K562 (cell line): ENCODE measurements at regions not wholly inside any gene's neighbourhood (a gene's known extent, or its start where the extent isn't known, plus 50 kb on each side); places are given as distances from the start of the nearest gene placed in this dataset.

Experiments used
- ATAC-seq: fragments of 200-7000 bp; cut with Tn5 transposase; 3 replicates; pipeline ENCODE4 v1.9.1; 2020; ENCODE audit warnings: moderate library complexity
- BruUV-seq: library from RNA; stranded (reverse); fragments of 400-500 nt; replicated peaks from 2 replicates; lab custom pipeline; 2021; lab: Mats Ljungman, UMichigan
- CTCF ChIA-PET: fragments of 300-600 bp; formaldehyde crosslinking; extraction: SDS; loops from one replicate; lab custom pipeline; 2021; ENCODE audit warnings: low intra/inter-chr PET ratio; lab: Yijun Ruan, JAX
- POLR2A ChIA-PET: fragments of 300-600, 350-650 bp; sonication (Branson Sonifier 250); formaldehyde crosslinking; extraction: SDS; loops from one replicate; lab custom pipeline; 2021; ENCODE audit warnings: antibody characterized with exemption, inconsistent platforms; lab: Yijun Ruan, JAX
- DNase-seq, 4 experiments: peaks; one replicate each; pipeline versions ENCODE4 v3.0.0 to v3.0.0-alpha.2; 2011 to 2018; ENCODE audit warnings: low spot score in 3 of 4, mixed read lengths in 3 of 4; ENCODE audit errors: extremely low read depth in 1 of 4
- FAIRE-seq: peaks from 2 replicates; lab custom pipeline; 2011; peaks lifted over from hg19 to GRCh38; lab: Jason Lieb, UNC
- H2AFZ ChIP-seq: 2 replicates; pipeline ENCODE4 v1.6.0; 2011; ENCODE audit warnings: low read depth, low read length, control low read depth, inconsistent platforms
- H3K27ac ChIP-seq: fragments of 200-600 bp; 3 replicates; pipeline ENCODE4 v1.8.0; 2011; ENCODE audit warnings: low read depth, mild to moderate bottlenecking, control low read depth, inconsistent platforms, low read length, moderate library complexity, mixed read lengths; ENCODE audit errors: extremely low read depth
- H3K27me3 ChIP-seq, 2 experiments: fragments of 300-600 bp in 1 of 2; 2 replicates in 1 of 2; 3 replicates in 1 of 2; pipeline versions ENCODE4 v1.6.0 to v1.8.0; 2011; ENCODE audit warnings: inconsistent platforms in 2 of 2, low read length in 2 of 2, mild to moderate bottlenecking in 1 of 2, mixed read lengths in 1 of 2, moderate library complexity in 1 of 2; ENCODE audit not compliant: control insufficient read depth in 2 of 2, insufficient read depth in 2 of 2
- H3K36me3 ChIP-seq: fragments of 300-600 bp; 3 replicates; pipeline ENCODE4 v1.8.0; 2011; ENCODE audit warnings: mild to moderate bottlenecking, low read length, inconsistent platforms; ENCODE audit not compliant: control insufficient read depth, insufficient read depth
- H3K4me1 ChIP-seq, 2 experiments: fragments of 200-600 bp in 1 of 2; replicated peaks in 1 of 2; 2 replicates in 1 of 2; 3 replicates in 1 of 2; pipeline versions ENCODE4 v1.5.1 to v1.8.0; 2011; ENCODE audit warnings: inconsistent platforms in 2 of 2, low read length in 2 of 2, mild to moderate bottlenecking in 1 of 2, mixed read lengths in 1 of 2, moderate library complexity in 1 of 2; ENCODE audit not compliant: control insufficient read depth in 2 of 2, insufficient read depth in 2 of 2
- H3K4me2 ChIP-seq: 2 replicates; pipeline ENCODE4 v1.6.1; 2011; ENCODE audit warnings: low read length, control low read depth, inconsistent platforms, mixed read lengths; ENCODE audit not compliant: insufficient read depth
- H3K4me3 ChIP-seq: fragments of 200-600 bp; sonication (generic), shearing (Covaris generic); 2 replicates; pipeline ENCODE4 v1.5.1; 2016; ENCODE audit warnings: control low read depth, inconsistent platforms
- H3K79me2 ChIP-seq: fragments of 200-600 bp; 3 replicates; pipeline ENCODE4 v1.8.0; 2011; ENCODE audit warnings: low read length, inconsistent platforms; ENCODE audit not compliant: control insufficient read depth, insufficient read depth
- H3K9ac ChIP-seq, 2 experiments: 2 replicates each; pipeline versions ENCODE4 v1.6.0 to v1.6.1; 2011; ENCODE audit warnings: low read depth in 2 of 2, low read length in 2 of 2, control low read depth in 1 of 2, inconsistent platforms in 1 of 2, mild to moderate bottlenecking in 1 of 2, mixed read lengths in 1 of 2; ENCODE audit not compliant: insufficient read depth in 1 of 2
- H3K9me1 ChIP-seq: one replicate; pipeline ENCODE4 v1.6.0; 2011; ENCODE audit warnings: inconsistent platforms, mild to moderate bottlenecking, low read length, moderate library complexity; ENCODE audit not compliant: control insufficient read depth, insufficient read depth
- H3K9me3 ChIP-seq: replicated peaks from 2 replicates; pipeline ENCODE4 v1.5.1; 2011; ENCODE audit warnings: low read depth, low read length, inconsistent platforms; ENCODE audit not compliant: control insufficient read depth, insufficient read depth
- H4K20me1 ChIP-seq: replicated peaks from 2 replicates; pipeline ENCODE4 v1.6.1; 2011; ENCODE audit warnings: low read length, inconsistent platforms, mixed read lengths; ENCODE audit not compliant: control insufficient read depth, insufficient read depth
- BRD9 ChIP-seq: fragments of 450-650 bp; IDR thresholded peaks from 2 replicates; pipeline ENCODE4 v1.6.1; 2018; ENCODE audit warnings: low read depth; ENCODE audit not compliant: partially characterized antibody
- CBFA2T3 ChIP-seq: fragments of 450-650 bp; IDR thresholded peaks from 2 replicates; pipeline ENCODE4 v1.6.1; 2017
- CSDE1 ChIP-seq, 2 experiments: fragments of 450-650 bp; IDR thresholded peaks; 2 replicates each; pipeline ENCODE4 v1.6.1; 2016; ENCODE audit warnings: mild to moderate bottlenecking in 1 of 2
- CTBP1 ChIP-seq: fragments of 450-650 bp; IDR thresholded peaks from 2 replicates; pipeline ENCODE4 v1.6.1; 2016; ENCODE audit warnings: borderline replicate concordance
- E2F5 ChIP-seq: sonication (generic); formaldehyde crosslinking; IDR thresholded peaks from 2 replicates; pipeline ENCODE4 v1.8.0; 2022; ENCODE audit warnings: mild to moderate bottlenecking, missing genetic modification reagents
- HSF4 ChIP-seq: fragments of 250-450 bp; sonication (Bioruptor Pico); IDR thresholded peaks from 2 replicates; pipeline ENCODE4 v2.1.2; 2022; ENCODE audit warnings: mild to moderate bottlenecking, moderate library complexity, borderline replicate concordance
- KLF13 ChIP-seq: fragments of 450-650 bp; IDR thresholded peaks from 2 replicates; pipeline ENCODE4 v1.6.1; 2016; ENCODE audit warnings: missing genetic modification characterization, low read depth, mild to moderate bottlenecking, missing compliant biosample characterization, moderate library complexity, borderline replicate concordance
- KLF6 ChIP-seq: fragments of 250-450 bp; sonication (Bioruptor Pico); IDR thresholded peaks from 2 replicates; pipeline ENCODE4 v1.4.0; 2020; ENCODE audit warnings: mild to moderate bottlenecking, moderate library complexity, borderline replicate concordance
- LARP7 ChIP-seq: fragments of 450-650 bp; IDR thresholded peaks from 2 replicates; pipeline ENCODE4 v1.6.1; 2016
- NFE2 ChIP-seq: IDR thresholded peaks from 2 replicates; pipeline ENCODE4 v1.6.1; 2014; ENCODE audit warnings: antibody characterized with exemption, low read depth
- RBM25 ChIP-seq: fragments of 200-400 bp; formaldehyde crosslinking; IDR thresholded peaks from 2 replicates; pipeline ENCODE4 v1.6.1; 2018; ENCODE audit warnings: low read length, low read depth, moderate library complexity; ENCODE audit not compliant: severe bottlenecking
- SOX6 ChIP-seq: fragments of 450-650 bp; IDR thresholded peaks from 2 replicates; pipeline ENCODE4 v1.6.1; 2014; ENCODE audit warnings: mild to moderate bottlenecking
- TAF7 ChIP-seq: fragments of 450-650 bp; IDR thresholded peaks from 2 replicates; pipeline ENCODE4 v1.6.1; 2016; ENCODE audit warnings: missing genetic modification characterization, missing compliant biosample characterization
- THRAP3 ChIP-seq: fragments of 450-650 bp; IDR thresholded peaks from 2 replicates; pipeline ENCODE4 v1.6.1; 2016; ENCODE audit warnings: mild to moderate bottlenecking, inconsistent platforms, borderline replicate concordance
- ZNF12 ChIP-seq: sonication (generic); formaldehyde crosslinking; IDR thresholded peaks from 2 replicates; pipeline ENCODE4 v1.4.0; 2020; ENCODE audit warnings: mild to moderate bottlenecking, missing genetic modification reagents
- ZNF584 ChIP-seq: fragments of 200-800 bp; sonication (Bioruptor generic); IDR thresholded peaks from 2 replicates; pipeline ENCODE4 v1.6.1; 2016; ENCODE audit warnings: low read depth, mild to moderate bottlenecking, missing genetic modification characterization, missing compliant biosample characterization
- ZNF77 ChIP-seq: fragments of 250-450 bp; sonication (Bioruptor Pico); IDR thresholded peaks from 2 replicates; pipeline ENCODE4 v1.5.0; 2020
- WGBS: fragments of 100-300 bp; shearing (Covaris generic); methylation state at CpG from one replicate; pipeline ENCODE4 v1.1.6; 2016; ENCODE audit warnings: low coverage, mixed read lengths; ENCODE audit not compliant: insufficient coverage; ENCODE audit errors: missing lambda C conversion rate; 5-methylcytosine and 5-hydroxymethylcytosine counted together
- in situ Hi-C: fragments of 300-500 bp; cut with MboI; formaldehyde crosslinking; loops from 4 replicates; pipeline ENCODE4 v1.15.0; 2018; ENCODE audit warnings: inconsistent platforms, mixed read lengths
- intact Hi-C: fragments of 100-400 bp; cut with micrococcal nuclease; formaldehyde crosslinking; loops from 2 replicates; pipeline ENCODE4 v1.14.2; 2022
- TF ChIP-seq, protein P1 (sequence below): fragments of 250-450 bp; sonication (Bioruptor Pico); IDR thresholded peaks from 2 replicates; pipeline ENCODE4 v1.5.1; 2021; ENCODE audit warnings: mild to moderate bottlenecking
- TF ChIP-seq, protein P2 (sequence below): fragments of 450-650 bp; formaldehyde crosslinking; IDR thresholded peaks from 2 replicates; pipeline ENCODE4 v1.4.0; 2020; ENCODE audit warnings: mild to moderate bottlenecking, mixed read lengths
- TF ChIP-seq, protein P3 (sequence below): sonication (generic); IDR thresholded peaks from 2 replicates; pipeline ENCODE4 v1.6.1; 2016

DNA sequence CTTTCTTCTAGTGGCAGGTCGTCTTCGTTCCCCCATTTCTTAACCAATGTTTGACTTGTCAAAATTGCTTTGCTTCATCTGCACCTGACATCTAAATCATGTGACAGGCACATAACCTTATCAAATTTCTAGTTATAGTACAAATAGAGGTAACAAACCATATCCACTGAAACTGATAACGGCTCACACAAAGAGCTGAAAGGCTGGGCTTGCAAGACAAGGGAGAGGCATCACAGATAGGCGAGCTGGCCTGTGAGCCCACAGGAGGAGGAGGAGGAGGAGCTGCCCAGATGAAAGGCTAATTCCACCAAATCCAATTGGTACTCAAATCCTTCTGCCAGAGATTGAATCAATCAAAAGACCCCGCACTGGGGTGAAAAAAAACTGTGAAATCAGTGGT, 80.2 kb upstream of the NEBL start:
- H3K9ac ChIP-seq: no peak overlapping the region
- no peak overlapping the region for H3K4me2 ChIP-seq
- intact Hi-C loops (no loop called here), in situ Hi-C loops (no loop called here)
- peak in 1 of 4 experiments; percentile 29 for DNase-seq
- no peak overlapping the region for H3K27ac ChIP-seq
- no peak for FAIRE-seq
- ATAC-seq: no peak
- CTCF ChIA-PET: no interaction called here
- no TSS peak for BruUV-seq
- H3K9me1 ChIP-seq: no peaks in the 10 kb centered on the region
- TF ChIP-seq LARP7: no peak
- TF ChIP-seq CTBP1: no peak
- TF ChIP-seq, protein P1, sequence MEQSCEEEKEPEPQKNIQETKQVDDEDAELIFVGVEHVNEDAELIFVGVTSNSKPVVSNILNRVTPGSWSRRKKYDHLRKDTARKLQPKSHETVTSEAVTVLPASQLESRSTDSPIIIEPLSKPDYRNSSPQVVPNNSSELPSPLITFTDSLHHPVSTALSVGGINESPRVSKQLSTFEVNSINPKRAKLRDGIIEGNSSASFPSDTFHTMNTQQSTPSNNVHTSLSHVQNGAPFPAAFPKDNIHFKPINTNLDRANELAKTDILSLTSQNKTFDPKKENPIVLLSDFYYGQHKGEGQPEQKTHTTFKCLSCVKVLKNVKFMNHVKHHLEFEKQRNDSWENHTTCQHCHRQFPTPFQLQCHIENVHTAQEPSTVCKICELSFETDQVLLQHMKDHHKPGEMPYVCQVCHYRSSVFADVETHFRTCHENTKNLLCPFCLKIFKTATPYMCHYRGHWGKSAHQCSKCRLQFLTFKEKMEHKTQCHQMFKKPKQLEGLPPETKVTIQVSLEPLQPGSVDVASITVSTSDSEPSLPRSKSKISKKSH (CRISPR knock-in tag): no peak
- no peak for TF ChIP-seq RBM25
- no peak for TF ChIP-seq KLF6
- TF ChIP-seq ZNF12 (CRISPR knock-in tag): no peak
- no peak for TF ChIP-seq ZNF77 (CRISPR knock-in tag)
- no peak for TF ChIP-seq KLF13 (tag)
- TF ChIP-seq NFE2: no peak
- peak; percentile 36; the same call in 1 of the 2 replicates for TF ChIP-seq CBFA2T3
- TF ChIP-seq ZNF584 (CRISPR knock-in tag): no peak
- TF ChIP-seq HSF4: no peak
- TF ChIP-seq SOX6: peak; percentile 21; the same call in 1 of the 2 replicates
- TF ChIP-seq, protein P2, sequence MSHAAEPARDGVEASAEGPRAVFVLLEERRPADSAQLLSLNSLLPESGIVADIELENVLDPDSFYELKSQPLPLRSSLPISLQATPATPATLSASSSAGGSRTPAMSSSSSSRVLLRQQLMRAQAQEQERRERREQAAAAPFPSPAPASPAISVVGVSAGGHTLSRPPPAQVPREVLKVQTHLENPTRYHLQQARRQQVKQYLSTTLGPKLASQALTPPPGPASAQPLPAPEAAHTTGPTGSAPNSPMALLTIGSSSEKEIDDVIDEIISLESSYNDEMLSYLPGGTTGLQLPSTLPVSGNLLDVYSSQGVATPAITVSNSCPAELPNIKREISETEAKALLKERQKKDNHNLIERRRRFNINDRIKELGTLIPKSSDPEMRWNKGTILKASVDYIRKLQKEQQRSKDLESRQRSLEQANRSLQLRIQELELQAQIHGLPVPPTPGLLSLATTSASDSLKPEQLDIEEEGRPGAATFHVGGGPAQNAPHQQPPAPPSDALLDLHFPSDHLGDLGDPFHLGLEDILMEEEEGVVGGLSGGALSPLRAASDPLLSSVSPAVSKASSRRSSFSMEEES (CRISPR knock-in tag): peak; percentile 58
- no peak for TF ChIP-seq BRD9
- TF ChIP-seq, protein P3, sequence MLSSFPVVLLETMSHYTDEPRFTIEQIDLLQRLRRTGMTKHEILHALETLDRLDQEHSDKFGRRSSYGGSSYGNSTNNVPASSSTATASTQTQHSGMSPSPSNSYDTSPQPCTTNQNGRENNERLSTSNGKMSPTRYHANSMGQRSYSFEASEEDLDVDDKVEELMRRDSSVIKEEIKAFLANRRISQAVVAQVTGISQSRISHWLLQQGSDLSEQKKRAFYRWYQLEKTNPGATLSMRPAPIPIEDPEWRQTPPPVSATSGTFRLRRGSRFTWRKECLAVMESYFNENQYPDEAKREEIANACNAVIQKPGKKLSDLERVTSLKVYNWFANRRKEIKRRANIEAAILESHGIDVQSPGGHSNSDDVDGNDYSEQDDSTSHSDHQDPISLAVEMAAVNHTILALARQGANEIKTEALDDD: 0 out of 2 replicates have a peak, but pooled peaks have one; percentile 40
- TF ChIP-seq E2F5: no peak
- no peak for TF ChIP-seq CSDE1 (IDR thresholded peaks at IDR 0.05)
- TF ChIP-seq TAF7: no peak
- no peak for TF ChIP-seq THRAP3
- no peak overlapping the region for H2AFZ ChIP-seq
- POLR2A ChIA-PET: no interaction called here
- no peaks in the 10 kb centered on the region for H4K20me1 ChIP-seq
- H3K9me3 ChIP-seq: no peaks in the 10 kb centered on the region
- H3K4me3 ChIP-seq: no peak overlapping the region
- H3K4me1 ChIP-seq: peaks cover 0 to 6% of the 10 kb centered on the region in 2 experiments; a peak in 1 of 5 replicates
- WGBS: 7% methylated on average over 5 of the region's 5 CpGs
- no peaks in the 10 kb centered on the region for H3K79me2 ChIP-seq
- no peaks in the 10 kb centered on the region for H3K36me3 ChIP-seq
- H3K27me3 ChIP-seq: no peaks in the 10 kb centered on the region
